Lung (tissue), 11 donors: ENCODE measurements at regions not wholly inside any gene's neighbourhood (a gene's known extent, or its start where the extent isn't known, plus 50 kb on each side); places are given as distances from the start of the nearest gene placed in this dataset.

Experiments used
- ATAC-seq: fragments of 200-7000 bp; cut with Tn5 transposase; one replicate; pipeline ENCODE4 v1.9.1; 2020; ENCODE audit warnings: moderate number of reproducible peaks; ENCODE audit not compliant: insufficient read depth, low FRiP score
- DNase-seq, 3 donors: peaks; one replicate each; pipeline ENCODE4 v3.0.0-alpha.2; 2013 to 2017
- H3K27ac ChIP-seq, 2 donors: one replicate each; pipeline ENCODE4 v1.5.1; 2013; ENCODE audit warnings: mild to moderate bottlenecking in 2 of 2, moderate library complexity in 2 of 2, control low read depth in 1 of 2, inconsistent platforms in 1 of 2, low read depth in 1 of 2, low read length in 1 of 2
- H3K27me3 ChIP-seq, 3 donors: one replicate each; pipeline ENCODE4 v1.5.1; 2013; ENCODE audit warnings: low read length in 2 of 3; ENCODE audit not compliant: control insufficient read depth in 3 of 3, insufficient read depth in 3 of 3
- H3K36me3 ChIP-seq, 4 donors: one replicate each; pipeline ENCODE4 v1.5.1; 2013; ENCODE audit warnings: low read length in 4 of 4, mild to moderate bottlenecking in 1 of 4, moderate library complexity in 1 of 4; ENCODE audit not compliant: control insufficient read depth in 4 of 4, insufficient read depth in 4 of 4
- H3K4me1 ChIP-seq, 5 donors: one replicate each; pipeline ENCODE4 v1.5.1; 2013; ENCODE audit warnings: low read length in 5 of 5, mild to moderate bottlenecking in 2 of 5, moderate library complexity in 1 of 5; ENCODE audit not compliant: control insufficient read depth in 5 of 5, insufficient read depth in 5 of 5
- H3K4me3 ChIP-seq: one replicate; pipeline ENCODE4 v1.5.1; 2013; ENCODE audit warnings: mild to moderate bottlenecking, control low read depth, moderate library complexity
- H3K9ac ChIP-seq, 2 donors: one replicate each; pipeline ENCODE4 v1.5.1; 2013; ENCODE audit warnings: low read length in 2 of 2, control low read depth in 1 of 2; ENCODE audit not compliant: insufficient read depth in 1 of 2
- H3K9me3 ChIP-seq, 4 donors: one replicate each; pipeline ENCODE4 v1.5.1; 2013; ENCODE audit warnings: low read length in 3 of 4, mild to moderate bottlenecking in 1 of 4, moderate library complexity in 1 of 4; ENCODE audit not compliant: control insufficient read depth in 4 of 4, insufficient read depth in 3 of 4
- WGBS, 2 donors: extraction: QIAGEN DNeasy Blood & Tissue Kit; methylation state at CpG; one replicate each; pipeline ENCODE4 v1.1.7; 2013; 5-methylcytosine and 5-hydroxymethylcytosine counted together
- TF ChIP-seq, protein P1 (sequence below): IDR thresholded peaks from 2 replicates; pipeline ENCODE4 v1.5.1; 2012; ENCODE audit warnings: mild to moderate bottlenecking; ENCODE audit errors: control extremely low read depth, extremely low read depth
- donor health status: control.
- donor health status: control.
- donor health status: Bipolar disorder and iron deficiency.
- donor health status: healthy.
- donor health status: DM: yes; HTN: yes; CAD: no.

DNA sequence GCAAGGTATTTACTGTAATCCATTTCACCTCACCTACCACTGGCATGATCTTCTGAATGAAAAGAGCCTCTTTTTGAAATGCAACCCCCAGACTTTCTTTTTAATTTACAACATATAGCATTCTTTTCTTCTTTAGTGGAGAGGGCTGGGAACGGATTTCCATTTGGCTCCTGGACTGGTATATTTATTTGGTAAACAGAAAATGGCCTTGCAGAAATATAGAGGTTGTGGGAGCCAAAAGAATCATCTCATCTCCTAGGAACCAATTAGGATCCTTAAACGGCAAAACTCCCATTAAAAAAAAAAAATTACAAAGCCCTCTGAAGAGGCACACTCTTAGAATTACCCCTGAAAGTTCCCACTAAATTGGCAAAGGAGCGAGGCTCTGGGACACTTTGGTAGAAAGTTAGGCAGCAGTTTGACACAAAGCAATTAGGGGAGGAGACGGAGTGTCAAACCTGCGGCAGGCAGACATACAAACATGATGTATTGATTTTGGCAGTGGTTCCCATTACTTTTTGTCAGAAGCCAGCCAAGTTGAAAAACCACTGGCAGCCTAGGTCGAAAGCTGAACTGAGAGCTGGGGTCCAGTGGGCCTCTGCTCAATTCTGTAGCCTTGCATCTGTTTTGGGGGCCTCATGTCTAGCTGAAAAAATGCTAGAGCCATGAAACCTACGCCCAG lies 135.1 kb upstream of the MAGI3 start:
- Histone ChIP-seq H3K4me3 (no peak overlapping the region), H3K9ac (no peak overlapping the region), H3K36me3 (no peaks in the 10 kb centered on the region), H3K9me3 (no peaks in the 10 kb centered on the region), H3K27ac (peak overlapping the region in 1 of 2 donors; percentile 76), H3K27me3 (no peaks in the 10 kb centered on the region), H3K4me1 (peaks cover 0 to 17% (median 1%) of the 10 kb centered on the region in 5 donors)
- peak in 1 of 3 donors; percentile 15 for DNase-seq
- TF ChIP-seq, protein P1, sequence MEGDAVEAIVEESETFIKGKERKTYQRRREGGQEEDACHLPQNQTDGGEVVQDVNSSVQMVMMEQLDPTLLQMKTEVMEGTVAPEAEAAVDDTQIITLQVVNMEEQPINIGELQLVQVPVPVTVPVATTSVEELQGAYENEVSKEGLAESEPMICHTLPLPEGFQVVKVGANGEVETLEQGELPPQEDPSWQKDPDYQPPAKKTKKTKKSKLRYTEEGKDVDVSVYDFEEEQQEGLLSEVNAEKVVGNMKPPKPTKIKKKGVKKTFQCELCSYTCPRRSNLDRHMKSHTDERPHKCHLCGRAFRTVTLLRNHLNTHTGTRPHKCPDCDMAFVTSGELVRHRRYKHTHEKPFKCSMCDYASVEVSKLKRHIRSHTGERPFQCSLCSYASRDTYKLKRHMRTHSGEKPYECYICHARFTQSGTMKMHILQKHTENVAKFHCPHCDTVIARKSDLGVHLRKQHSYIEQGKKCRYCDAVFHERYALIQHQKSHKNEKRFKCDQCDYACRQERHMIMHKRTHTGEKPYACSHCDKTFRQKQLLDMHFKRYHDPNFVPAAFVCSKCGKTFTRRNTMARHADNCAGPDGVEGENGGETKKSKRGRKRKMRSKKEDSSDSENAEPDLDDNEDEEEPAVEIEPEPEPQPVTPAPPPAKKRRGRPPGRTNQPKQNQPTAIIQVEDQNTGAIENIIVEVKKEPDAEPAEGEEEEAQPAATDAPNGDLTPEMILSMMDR: no peak
- WGBS, 2 donors: 48 to 75% methylated on average over 7 of the region's 7 CpGs
- no peak for ATAC-seq

DNA sequence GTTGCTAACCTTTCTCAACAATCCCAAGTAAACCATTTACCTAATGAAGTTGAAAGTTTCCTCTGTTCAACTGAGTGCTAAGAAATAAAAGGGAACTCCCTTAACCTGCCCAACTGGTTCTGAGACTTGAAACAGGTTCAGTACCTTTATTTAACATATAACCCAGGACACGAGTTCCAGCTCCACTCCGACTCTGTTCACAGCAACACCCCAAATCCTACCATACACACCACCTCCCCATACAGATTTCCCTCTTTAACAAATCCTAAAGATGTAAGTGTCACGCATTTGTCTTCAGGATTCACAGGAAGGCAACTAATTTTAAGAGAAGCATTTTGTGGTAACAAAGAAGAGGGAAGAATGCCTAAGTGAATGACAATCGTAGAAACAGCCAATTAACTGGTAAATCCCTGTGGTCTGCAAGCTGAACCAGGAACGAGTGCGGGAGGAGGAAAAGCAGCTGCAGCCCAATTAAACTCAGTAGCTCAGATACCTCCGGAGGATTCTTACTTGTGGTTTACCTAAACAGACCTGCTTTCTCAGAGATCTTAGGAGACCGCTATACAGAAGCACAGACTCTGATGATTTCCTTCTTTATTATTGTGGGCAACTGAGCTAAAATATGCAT lies 134.5 kb upstream of the MAGI3 start:
- TF ChIP-seq, protein P1: no peak
- WGBS, 2 donors: 43 to 57% methylated on average over 8 of the region's 8 CpGs
- peak overlapping the region in 1 of 2 donors; percentile 76 for H3K27ac ChIP-seq
- no peaks in the 10 kb centered on the region for H3K9me3 ChIP-seq
- H3K27me3 ChIP-seq: no peaks in the 10 kb centered on the region
- ATAC-seq (no peak), DNase-seq (peak; percentile 16 to 86 (median 74))
- no peaks in the 10 kb centered on the region for H3K36me3 ChIP-seq
- no peak overlapping the region for H3K9ac ChIP-seq
- no peak overlapping the region for H3K4me3 ChIP-seq
- H3K4me1 ChIP-seq: peaks cover 0 to 17% (median 1%) of the 10 kb centered on the region in 5 donors

DNA sequence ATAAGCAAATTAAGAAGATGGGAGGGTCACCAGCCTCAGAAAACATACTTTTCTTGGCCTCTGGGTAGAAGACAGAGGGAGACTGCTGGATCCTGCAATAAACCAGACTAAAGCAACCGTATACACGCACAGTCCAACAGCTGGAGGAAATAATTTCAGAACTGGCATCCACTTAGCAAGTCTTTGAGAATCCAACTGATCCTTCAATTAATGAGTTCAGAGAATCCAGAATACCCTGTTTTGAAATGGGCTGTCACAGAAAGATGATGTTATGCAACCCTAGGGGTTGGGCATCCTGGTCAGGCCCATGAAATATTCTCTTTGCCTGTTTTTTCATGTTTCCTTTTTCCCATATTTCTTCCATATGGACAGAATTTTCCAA lies 134.0 kb upstream of the MAGI3 start:
- H3K9ac ChIP-seq: no peak overlapping the region
- TF ChIP-seq, protein P1: no peak
- WGBS, 2 donors: 61 to 76% methylated on average over 2 of the region's 2 CpGs
- H3K36me3 ChIP-seq: no peaks in the 10 kb centered on the region
- no peak overlapping the region for H3K27ac ChIP-seq
- no peak for ATAC-seq
- H3K4me3 ChIP-seq: no peak overlapping the region
- H3K4me1 ChIP-seq: peaks cover 0 to 17% (median 1%) of the 10 kb centered on the region in 5 donors
- peak in 1 of 3 donors; percentile 36 for DNase-seq
- no peaks in the 10 kb centered on the region for H3K9me3 ChIP-seq
- no peaks in the 10 kb centered on the region for H3K27me3 ChIP-seq
